Subcutaneous abdominal adipose tissue (tissue), 5 donors: ENCODE measurements at regions not wholly inside any gene's neighbourhood (a gene's known extent, or its start where the extent isn't known, plus 50 kb on each side); places are given as distances from the start of the nearest gene placed in this dataset.

Source experiments
- H3K27ac ChIP-seq: one replicate; pipeline ENCODE4 v1.7.0; 2013; ENCODE audit warnings: low read depth, mild to moderate bottlenecking, inconsistent platforms, low read length, moderate library complexity
- H3K27me3 ChIP-seq, 5 donors: one replicate each; pipeline ENCODE4 v1.7.0; 2013; ENCODE audit warnings: low read length in 5 of 5, inconsistent platforms in 1 of 5; ENCODE audit not compliant: control insufficient read depth in 5 of 5, insufficient read depth in 4 of 5
- H3K36me3 ChIP-seq, 5 donors: one replicate each; pipeline ENCODE4 v1.7.0; 2013; ENCODE audit warnings: low read length in 5 of 5; ENCODE audit not compliant: control insufficient read depth in 5 of 5, insufficient read depth in 5 of 5
- H3K4me1 ChIP-seq, 5 donors: one replicate each; pipeline ENCODE4 v1.7.0; 2013; ENCODE audit warnings: low read length in 5 of 5, mild to moderate bottlenecking in 3 of 5, moderate library complexity in 1 of 5; ENCODE audit not compliant: control insufficient read depth in 5 of 5, insufficient read depth in 5 of 5
- H3K4me3 ChIP-seq, 5 donors: one replicate each; pipeline ENCODE4 v1.7.0; 2013; ENCODE audit warnings: low read length in 5 of 5, low read depth in 1 of 5
- H3K9ac ChIP-seq, 5 donors: one replicate each; pipeline ENCODE4 v1.7.0; 2013; ENCODE audit warnings: low read length in 5 of 5, mild to moderate bottlenecking in 4 of 5, moderate library complexity in 3 of 5
- H3K9me3 ChIP-seq, 5 donors: one replicate each; pipeline ENCODE4 v1.7.0; 2013; ENCODE audit warnings: low read length in 5 of 5; ENCODE audit not compliant: control insufficient read depth in 5 of 5
- donor health status: healthy.
- donor health status: healthy.
- donor health status: healthy.
- donor health status: healthy.
- donor health status: healthy.

- Histone ChIP-seq H3K9me3 (no peaks in the 10 kb centered on the region), H3K9ac (no peak overlapping the region), H3K36me3 (no peaks in the 10 kb centered on the region), H3K27ac (no peak overlapping the region), H3K27me3 (no peaks in the 10 kb centered on the region), H3K4me3 (no peak overlapping the region), H3K4me1 (no peaks in the 10 kb centered on the region)
Measured at GRCh38 chr11:38043060-38043459, 1445.0 kb upstream of the RAG2 start.

- Histone ChIP-seq H3K27me3 (no peaks in the 10 kb centered on the region), H3K27ac (no peak overlapping the region), H3K4me1 (no peaks in the 10 kb centered on the region), H3K9ac (no peak overlapping the region), H3K36me3 (no peaks in the 10 kb centered on the region), H3K9me3 (peaks cover 0 to 2% (median 0%) of the 10 kb centered on the region in 5 donors), H3K4me3 (no peak overlapping the region)
Measured at GRCh38 chr11:38038777-38039176, 1440.7 kb upstream of the RAG2 start.

DNA sequence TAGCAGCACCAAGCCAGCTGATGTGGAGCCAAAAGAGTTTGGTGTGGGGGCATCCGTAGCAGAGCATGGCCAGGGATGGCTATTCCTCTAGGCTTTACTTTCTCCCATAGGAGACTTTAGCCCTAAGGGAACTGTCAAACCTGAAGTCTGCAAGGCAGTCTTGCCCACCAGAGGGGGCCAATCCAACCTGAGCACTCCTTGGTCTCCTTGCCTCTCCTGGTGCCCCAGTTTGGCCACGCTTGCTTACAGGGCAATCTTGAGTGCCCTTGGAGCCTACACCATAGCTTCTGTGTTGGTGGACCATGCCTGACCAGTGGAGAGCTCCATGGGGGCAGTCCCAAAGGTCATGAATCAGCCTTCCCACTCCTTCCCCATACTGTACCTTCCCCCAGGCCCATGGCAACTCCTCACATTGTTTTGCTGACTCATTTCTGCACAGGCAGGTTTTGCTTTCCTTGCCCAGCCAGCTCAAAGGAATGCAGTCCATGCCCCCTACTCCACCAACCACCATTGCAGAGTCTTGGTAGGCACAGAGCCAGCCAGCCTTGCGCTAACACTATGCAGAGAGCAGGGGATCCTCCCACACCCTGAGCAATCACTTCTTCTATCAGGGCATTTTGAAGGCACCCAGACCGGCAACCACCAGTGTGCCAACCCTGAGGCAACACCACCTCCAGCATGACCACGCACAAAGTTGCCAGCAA lies 1421.2 kb upstream of the RAG2 start:
- Histone ChIP-seq H3K9me3 (peaks cover 0 to 14% (median 7%) of the 10 kb centered on the region in 5 donors), H3K9ac (no peak overlapping the region), H3K4me3 (no peak overlapping the region), H3K27me3 (no peaks in the 10 kb centered on the region), H3K27ac (no peak overlapping the region), H3K4me1 (peaks cover 0 to 2% (median 0%) of the 10 kb centered on the region in 5 donors), H3K36me3 (no peaks in the 10 kb centered on the region)

DNA sequence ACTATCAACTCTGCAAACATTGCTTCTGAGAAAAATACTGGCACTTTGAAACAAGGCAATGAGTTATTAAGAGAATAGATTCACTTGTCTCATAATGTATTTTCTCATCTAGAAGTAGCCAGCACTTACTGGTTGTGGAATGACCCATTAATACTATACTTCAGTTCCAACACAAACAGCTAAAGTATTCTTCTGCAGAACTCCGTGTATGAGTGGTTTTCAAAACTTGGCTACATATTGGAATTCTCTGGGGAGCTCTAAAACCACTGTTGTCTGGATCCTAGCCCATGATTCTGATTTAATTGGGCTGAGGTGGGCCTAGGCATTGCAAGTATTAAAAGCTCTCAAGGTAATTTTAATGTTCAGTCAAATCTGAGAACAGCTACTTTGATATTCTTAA lies 1416.4 kb upstream of the RAG2 start:
- no peaks in the 10 kb centered on the region for H3K36me3 ChIP-seq
- H3K27me3 ChIP-seq: no peaks in the 10 kb centered on the region
- no peak overlapping the region for H3K27ac ChIP-seq
- H3K4me3 ChIP-seq: no peak overlapping the region
- peaks cover 0 to 2% (median 0%) of the 10 kb centered on the region in 5 donors for H3K4me1 ChIP-seq
- H3K9me3 ChIP-seq: peaks cover 0 to 4% (median 0%) of the 10 kb centered on the region in 5 donors
- H3K9ac ChIP-seq: no peak overlapping the region

DNA sequence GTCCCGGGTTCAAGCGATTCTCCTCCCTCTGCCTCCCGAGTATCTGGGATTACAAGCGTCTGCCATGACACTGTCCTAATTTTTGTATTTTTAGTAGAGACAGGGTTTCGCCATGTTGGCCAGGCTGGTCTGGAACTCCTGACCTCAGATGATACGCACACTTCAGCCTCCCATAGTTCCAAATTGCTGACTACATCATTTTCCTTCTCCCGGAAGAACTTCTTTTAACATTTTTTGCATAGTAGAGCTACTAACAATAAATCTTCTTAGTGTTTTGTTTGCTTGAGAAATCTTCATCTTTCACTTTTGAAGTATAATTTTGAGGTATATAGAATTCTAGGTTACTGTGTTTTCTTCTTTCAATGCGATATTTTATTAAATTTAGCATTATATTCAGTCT lies 1415.1 kb upstream of the RAG2 start:
- H3K4me3 ChIP-seq: no peak overlapping the region
- H3K9me3 ChIP-seq: no peaks in the 10 kb centered on the region
- H3K4me1 ChIP-seq: peaks cover 0 to 2% (median 0%) of the 10 kb centered on the region in 5 donors
- H3K27ac ChIP-seq: no peak overlapping the region
- no peaks in the 10 kb centered on the region for H3K27me3 ChIP-seq
- no peak overlapping the region for H3K9ac ChIP-seq
- no peaks in the 10 kb centered on the region for H3K36me3 ChIP-seq

- Histone ChIP-seq H3K27ac (no peak overlapping the region), H3K4me3 (no peak overlapping the region), H3K9ac (no peak overlapping the region), H3K9me3 (no peaks in the 10 kb centered on the region), H3K4me1 (peaks cover 0 to 2% (median 0%) of the 10 kb centered on the region in 5 donors), H3K36me3 (no peaks in the 10 kb centered on the region), H3K27me3 (no peaks in the 10 kb centered on the region)
Measured at GRCh38 chr11:38011496-38011895, 1413.5 kb upstream of the RAG2 start.

DNA sequence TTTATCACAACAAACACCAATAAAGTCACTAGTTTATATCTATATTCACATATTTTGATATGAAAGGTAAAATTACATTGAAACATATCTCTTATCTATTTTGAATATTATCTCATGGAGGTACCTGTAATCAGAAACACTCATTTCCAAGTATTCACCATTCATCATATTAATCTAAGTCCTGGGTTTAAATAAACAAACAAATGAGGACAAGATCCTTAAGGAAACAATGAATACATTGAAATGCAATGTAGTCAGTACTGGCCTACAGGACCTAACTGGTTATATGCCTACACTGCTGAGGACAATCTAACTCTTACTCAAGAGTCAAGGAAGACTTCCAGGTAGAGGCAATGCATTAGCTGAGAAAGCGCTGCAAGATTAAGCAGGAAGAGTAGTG lies 1411.9 kb upstream of the RAG2 start:
- no peak overlapping the region for H3K27ac ChIP-seq
- no peaks in the 10 kb centered on the region for H3K27me3 ChIP-seq
- H3K9ac ChIP-seq: no peak overlapping the region
- H3K9me3 ChIP-seq: no peaks in the 10 kb centered on the region
- H3K4me1 ChIP-seq: peaks cover 0 to 2% (median 0%) of the 10 kb centered on the region in 5 donors
- H3K4me3 ChIP-seq: no peak overlapping the region
- no peaks in the 10 kb centered on the region for H3K36me3 ChIP-seq

GRCh38 chr11:38006466-38006865 lies 1408.4 kb upstream of the RAG2 start:
- Histone ChIP-seq H3K36me3 (no peaks in the 10 kb centered on the region), H3K27ac (no peak overlapping the region), H3K4me1 (no peaks in the 10 kb centered on the region), H3K9me3 (peaks cover 0 to 3% (median 0%) of the 10 kb centered on the region in 5 donors), H3K9ac (no peak overlapping the region), H3K27me3 (no peaks in the 10 kb centered on the region), H3K4me3 (no peak overlapping the region)

DNA sequence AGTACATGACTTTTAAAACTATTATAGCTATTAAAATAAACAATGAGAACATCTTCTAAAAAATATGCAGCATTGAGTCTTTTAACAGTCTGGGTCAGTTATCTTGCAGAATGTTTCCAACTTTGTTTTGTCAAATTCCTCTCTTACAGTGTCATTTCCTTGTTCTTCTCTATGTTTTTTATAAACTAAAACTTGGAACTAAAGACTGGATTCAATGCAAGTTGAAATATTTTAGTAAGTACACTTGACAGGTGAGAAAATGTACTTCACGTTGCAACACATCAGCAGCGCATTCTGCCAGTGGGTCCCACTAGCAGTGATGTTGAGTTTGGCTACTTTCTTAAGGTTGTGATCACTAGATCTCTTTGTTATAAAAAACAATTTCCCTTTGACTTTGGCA lies 1407.6 kb upstream of the RAG2 start:
- H3K9ac ChIP-seq: no peak overlapping the region
- no peaks in the 10 kb centered on the region for H3K36me3 ChIP-seq
- H3K9me3 ChIP-seq: peaks cover 0 to 3% (median 0%) of the 10 kb centered on the region in 5 donors
- no peaks in the 10 kb centered on the region for H3K27me3 ChIP-seq
- no peaks in the 10 kb centered on the region for H3K4me1 ChIP-seq
- no peak overlapping the region for H3K27ac ChIP-seq
- no peak overlapping the region for H3K4me3 ChIP-seq

DNA sequence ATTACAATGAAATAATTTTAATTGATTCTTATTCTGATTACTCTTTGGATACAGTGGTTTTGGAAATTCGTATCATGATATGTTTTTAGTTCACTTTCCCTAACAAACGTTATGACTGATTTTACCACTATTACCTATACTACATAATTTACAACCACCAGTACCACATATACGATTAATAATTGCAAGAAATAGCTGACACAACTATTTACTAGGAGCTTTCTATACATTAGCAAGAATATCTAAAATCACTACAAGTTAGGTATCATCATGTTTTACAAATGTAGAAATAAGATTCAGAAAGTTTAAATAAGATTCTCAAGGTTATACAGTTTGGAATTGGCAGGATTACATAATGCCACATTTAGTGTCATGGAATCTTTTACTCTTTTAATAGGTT lies 1401.1 kb upstream of the RAG2 start:
- Histone ChIP-seq H3K9me3 (no peaks in the 10 kb centered on the region), H3K9ac (no peak overlapping the region), H3K27ac (no peak overlapping the region), H3K4me3 (no peak overlapping the region), H3K4me1 (no peaks in the 10 kb centered on the region), H3K27me3 (no peaks in the 10 kb centered on the region), H3K36me3 (no peaks in the 10 kb centered on the region)
